SIG-M5 treated with dmso at 0.1 percent for 504 hours (cell line): ENCODE measurements at regions not wholly inside any gene's neighbourhood (a gene's known extent, or its start where the extent isn't known, plus 50 kb on each side); places are given as distances from the start of the nearest gene placed in this dataset.

ENCODE experiments used
- DNase-seq: peaks from one replicate; lab custom pipeline; 2025; ENCODE audit not compliant: unreplicated experiment; lab: John Stamatoyannopoulos, UW

GRCh38 chr1:94646786-94647555, 105.4 kb upstream of the F3 start:
- no peak for DNase-seq

- no peak for DNase-seq
Observed at GRCh38 chr1:94646141-94646643, 104.6 kb upstream of the F3 start.

GRCh38 chr1:94644352-94644751, 102.8 kb upstream of the F3 start:
- DNase-seq: no peak

- DNase-seq: no peak
Observed at GRCh38 chr1:94643819-94644218, 102.3 kb upstream of the F3 start.

GRCh38 chr1:94642617-94643321, 101.2 kb upstream of the F3 start:
- no peak for DNase-seq

- DNase-seq: no peak
Observed at GRCh38 chr1:94641990-94642389, 100.4 kb upstream of the F3 start.

- DNase-seq: no peak
Observed at GRCh38 chr1:94640125-94640524, 98.6 kb upstream of the F3 start.

- no peak for DNase-seq
Observed at GRCh38 chr1:94637121-94637520, 95.6 kb upstream of the F3 start.

- no peak for DNase-seq
Observed at GRCh38 chr1:94636624-94637023, 95.1 kb upstream of the F3 start.

- DNase-seq: no peak
Observed at GRCh38 chr1:94636100-94636499, 94.5 kb upstream of the F3 start.

GRCh38 chr1:94634977-94635416, 93.4 kb upstream of the F3 start:
- no peak for DNase-seq

GRCh38 chr1:94633051-94633450, 91.5 kb upstream of the F3 start:
- no peak for DNase-seq

- no peak for DNase-seq
Observed at GRCh38 chr1:94629259-94630181, 88.0 kb upstream of the F3 start.

GRCh38 chr1:94628499-94628843, 86.9 kb upstream of the F3 start:
- no peak for DNase-seq

GRCh38 chr1:94627771-94628498, 86.4 kb upstream of the F3 start:
- no peak for DNase-seq

- no peak for DNase-seq
Observed at GRCh38 chr1:94624203-94624602, 82.6 kb upstream of the F3 start.

GRCh38 chr1:94623560-94624148, 82.1 kb upstream of the F3 start:
- DNase-seq: no peak

GRCh38 chr1:94622757-94623156, 81.2 kb upstream of the F3 start:
- DNase-seq: no peak

- DNase-seq: no peak
Observed at GRCh38 chr1:94621802-94622201, 80.2 kb upstream of the F3 start.

- DNase-seq: peak; percentile 8
Observed at GRCh38 chr1:94621395-94621794, 79.8 kb upstream of the F3 start.
